ENCODE measurements at regions not wholly inside any gene's neighbourhood (a gene's known extent, or its start where the extent isn't known, plus 50 kb on each side); places are given as distances from the start of the nearest gene placed in this dataset.

DNA sequence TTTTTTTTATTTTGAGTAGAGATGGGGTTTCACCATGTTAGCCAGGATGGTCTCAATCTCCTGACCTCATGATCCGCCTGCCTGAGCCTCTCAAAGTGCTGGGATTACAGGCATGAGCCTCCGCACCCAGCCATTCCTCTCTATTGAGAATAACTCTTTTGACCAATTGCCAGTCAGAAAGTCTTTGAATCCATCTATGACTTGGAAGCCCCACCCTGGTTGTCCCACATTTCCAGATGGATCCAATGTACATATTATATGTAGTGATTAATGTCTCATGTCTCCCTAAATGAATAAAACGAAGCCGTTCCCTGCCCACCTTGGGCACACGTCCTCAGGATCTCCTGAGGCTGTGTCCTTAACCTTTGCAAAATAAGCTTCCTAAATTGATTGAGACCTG, 228.3 kb upstream of the NLRP1 start:
- no peak for DNase-seq (ENCODE audit: low read depth)
- no peak for TF ChIP-seq CTCF (IDR thresholded peaks at IDR 0.05; ENCODE audit: low read depth, low read length, missing control alignments)
- H3K4me3 ChIP-seq (ENCODE audit: low read depth, low read length): no peak overlapping the region

GRCh38 chr17:5813357-5813756, 229.0 kb upstream of the NLRP1 start:
- no peak overlapping the region for H3K4me3 ChIP-seq (ENCODE audit: low read depth, low read length)
- TF ChIP-seq CTCF (IDR thresholded peaks at IDR 0.05; ENCODE audit: low read depth, low read length, missing control alignments): no peak
- DNase-seq (ENCODE audit: low read depth): no peak

- H3K4me3 ChIP-seq (ENCODE audit: low read depth, low read length): no peak overlapping the region
- TF ChIP-seq CTCF (IDR thresholded peaks at IDR 0.05; ENCODE audit: low read depth, low read length, missing control alignments): no peak
- no peak for DNase-seq (ENCODE audit: low read depth)
Measured at GRCh38 chr17:5815396-5815795, 231.1 kb upstream of the NLRP1 start.

- no peak for TF ChIP-seq CTCF (IDR thresholded peaks at IDR 0.05; ENCODE audit: low read depth, low read length, missing control alignments)
- no peak overlapping the region for H3K4me3 ChIP-seq (ENCODE audit: low read depth, low read length)
- DNase-seq (ENCODE audit: low read depth): no peak
Measured at GRCh38 chr17:5816491-5817070, 232.3 kb upstream of the NLRP1 start.

DNA sequence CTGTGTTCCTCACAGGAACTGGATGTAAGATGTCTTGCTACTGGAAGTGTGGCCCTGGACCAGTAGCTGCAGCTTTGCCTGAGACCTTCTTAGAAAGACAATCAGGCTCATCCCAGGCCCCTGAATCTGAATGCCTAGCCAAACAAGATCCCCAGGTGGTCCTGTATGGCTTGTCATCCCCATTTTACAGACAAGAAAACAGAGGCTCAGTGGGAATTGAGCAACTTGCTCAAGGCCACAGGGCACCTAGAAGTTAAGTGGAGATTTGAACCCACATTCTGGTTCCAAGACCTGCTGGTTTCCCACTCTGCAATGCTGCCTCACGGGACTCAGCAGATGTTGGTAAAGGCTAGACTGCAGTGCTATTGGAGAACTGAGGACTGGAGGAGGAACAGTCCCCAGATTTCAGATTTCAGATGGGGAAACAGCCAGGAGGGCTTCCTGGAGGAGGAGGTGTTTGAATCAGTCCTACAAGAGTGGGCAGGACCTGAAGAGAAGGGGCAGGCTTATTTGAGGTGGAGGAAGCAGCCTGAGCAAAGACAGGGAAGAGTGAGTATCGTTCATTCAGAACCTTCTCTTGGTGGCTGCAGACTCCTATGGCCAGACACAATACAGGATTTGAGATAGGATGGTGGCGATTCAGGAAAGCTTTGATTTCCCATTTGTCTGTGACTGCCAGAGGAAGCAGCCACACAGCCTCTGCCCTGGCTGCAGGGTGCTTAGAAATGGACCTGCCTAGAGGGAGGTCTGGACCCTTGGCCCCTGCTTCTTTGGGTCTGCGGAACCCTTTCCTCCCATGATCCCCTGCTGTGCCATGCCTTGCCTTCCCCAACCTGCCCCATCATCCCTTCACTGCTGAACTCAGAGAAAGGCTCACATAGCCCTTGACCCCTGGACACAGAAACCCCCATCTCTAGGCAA, 233.4 kb upstream of the NLRP1 start:
- DNase-seq (ENCODE audit: low read depth): no peak
- H3K4me3 ChIP-seq (ENCODE audit: low read depth, low read length): no peak overlapping the region
- no peak for TF ChIP-seq CTCF (IDR thresholded peaks at IDR 0.05; ENCODE audit: low read depth, low read length, missing control alignments)

GRCh38 chr17:5819396-5819795, 235.1 kb upstream of the NLRP1 start:
- TF ChIP-seq CTCF (IDR thresholded peaks at IDR 0.05; ENCODE audit: low read depth, low read length, missing control alignments): no peak
- no peak for DNase-seq (ENCODE audit: low read depth)
- no peak overlapping the region for H3K4me3 ChIP-seq (ENCODE audit: low read depth, low read length)
